GM21528 (cell line): ENCODE measurements at regions not wholly inside any gene's neighbourhood (a gene's known extent, or its start where the extent isn't known, plus 50 kb on each side); places are given as distances from the start of the nearest gene placed in this dataset.
"Not testable (repeated sequence)": the region's sequence is repeated elsewhere in the genome, so short reads cannot be mapped to it uniquely, and the experiment has no call there.

Source experiments
- ATAC-seq: cut with Tn5 transposase; IDR thresholded peaks from one replicate; pipeline ENCODE4 v1.9.1; 2021; ENCODE audit warnings: mild to moderate bottlenecking, moderate library complexity; ENCODE audit not compliant: unreplicated experiment, low FRiP score

DNA sequence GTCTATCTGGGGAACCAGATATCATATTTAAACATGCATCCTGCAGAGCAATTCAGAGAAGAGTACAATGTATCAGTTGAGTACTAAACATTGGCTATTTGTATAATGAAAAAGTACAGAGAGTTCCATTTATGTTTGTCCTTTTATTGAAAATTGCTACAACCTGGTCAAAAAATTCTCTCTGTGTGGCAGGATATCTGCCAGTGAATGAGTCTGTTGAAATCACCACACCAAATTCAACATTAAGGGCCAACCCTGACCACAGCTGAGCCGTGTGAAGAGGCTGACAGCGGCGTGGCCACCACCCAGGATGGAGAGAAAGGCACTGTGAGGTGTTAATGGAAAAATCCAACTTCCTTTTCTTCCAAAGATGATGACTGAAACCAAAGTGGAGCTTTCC is 422.7 kb upstream of the PIK3R1 start:
- ATAC-seq, result no peak

DNA sequence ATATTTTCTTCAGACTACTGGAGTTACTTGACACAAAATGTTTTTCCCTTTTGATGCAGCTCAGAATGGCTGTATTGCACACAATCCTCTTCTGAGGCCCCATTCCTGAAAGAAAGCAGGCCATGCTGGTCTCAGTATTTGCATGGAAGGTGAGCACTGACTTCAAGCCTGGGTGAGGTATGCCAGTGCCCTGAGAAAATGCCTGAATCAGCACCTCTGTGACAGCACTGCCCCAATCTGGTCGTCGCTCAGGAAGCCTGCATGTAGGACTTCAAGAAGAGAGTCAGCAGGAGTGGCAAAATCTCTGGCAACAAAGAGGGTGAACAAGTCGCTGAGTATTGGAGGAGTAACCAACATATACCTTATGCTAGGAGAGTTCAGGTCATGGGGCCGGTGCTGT is 425.2 kb upstream of the PIK3R1 start:
- no peak for ATAC-seq

DNA sequence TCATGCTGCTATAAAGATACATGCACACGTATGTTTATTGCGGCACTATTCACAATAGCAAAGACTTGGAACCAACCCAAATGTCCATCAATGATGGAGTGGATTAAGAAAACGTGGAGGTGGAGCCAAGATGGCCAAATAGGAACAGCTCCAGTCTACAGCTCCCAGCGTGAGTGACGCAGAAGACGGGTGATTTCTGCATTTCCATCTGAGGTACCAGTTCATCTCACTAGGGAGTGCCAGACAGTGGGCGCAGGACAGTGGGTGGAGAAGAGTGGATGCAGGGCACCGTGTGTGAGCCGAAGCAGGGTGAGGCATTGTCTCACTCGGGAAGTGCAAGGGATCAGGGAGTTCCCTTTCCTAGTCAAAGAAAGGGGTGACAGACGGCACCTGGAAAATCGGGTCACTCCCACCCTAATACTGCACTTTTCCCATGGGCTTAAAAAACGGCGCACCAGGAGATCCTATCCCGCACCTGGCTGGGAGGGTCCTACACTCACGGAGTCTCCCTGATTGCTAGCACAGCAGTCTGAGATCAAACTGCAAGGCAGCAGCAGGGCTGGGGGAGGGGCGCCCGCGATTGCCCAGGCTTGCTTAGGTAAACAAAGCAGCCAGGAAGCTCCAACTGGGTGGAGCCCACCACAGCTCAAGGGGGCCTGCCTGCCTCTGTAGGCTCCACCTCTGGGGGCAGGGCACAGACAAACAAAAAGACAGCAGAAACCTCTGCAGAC is 435.5 kb upstream of the PIK3R1 start:
- not testable (repeated sequence) for ATAC-seq

GRCh38 chr5:67774786-67775185 is 440.8 kb upstream of the PIK3R1 start:
- ATAC-seq, result no peak

DNA sequence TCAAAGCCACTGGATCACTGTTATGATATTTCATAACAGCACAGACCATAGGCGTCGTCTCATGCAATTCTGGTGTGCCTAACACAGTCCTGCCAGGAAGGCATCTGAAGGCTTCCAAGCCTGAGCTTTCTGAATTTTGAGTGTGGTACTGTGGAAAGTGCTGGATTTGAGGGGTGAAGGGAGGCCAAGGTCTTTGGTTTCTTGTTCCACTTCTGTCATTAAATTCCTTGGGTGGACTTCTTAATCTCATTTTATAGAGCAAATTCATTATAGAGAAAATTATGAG is 441.3 kb upstream of the PIK3R1 start:
- no peak for ATAC-seq

- ATAC-seq, result no peak
Measured at GRCh38 chr5:67773411-67774266, 441.9 kb upstream of the PIK3R1 start.

GRCh38 chr5:67771791-67772190 is 443.8 kb upstream of the PIK3R1 start:
- ATAC-seq, result no peak

- ATAC-seq, result no peak
Measured at GRCh38 chr5:67771221-67771620, 444.3 kb upstream of the PIK3R1 start.

GRCh38 chr5:67770431-67771025 is 445.0 kb upstream of the PIK3R1 start:
- ATAC-seq, result no peak

DNA sequence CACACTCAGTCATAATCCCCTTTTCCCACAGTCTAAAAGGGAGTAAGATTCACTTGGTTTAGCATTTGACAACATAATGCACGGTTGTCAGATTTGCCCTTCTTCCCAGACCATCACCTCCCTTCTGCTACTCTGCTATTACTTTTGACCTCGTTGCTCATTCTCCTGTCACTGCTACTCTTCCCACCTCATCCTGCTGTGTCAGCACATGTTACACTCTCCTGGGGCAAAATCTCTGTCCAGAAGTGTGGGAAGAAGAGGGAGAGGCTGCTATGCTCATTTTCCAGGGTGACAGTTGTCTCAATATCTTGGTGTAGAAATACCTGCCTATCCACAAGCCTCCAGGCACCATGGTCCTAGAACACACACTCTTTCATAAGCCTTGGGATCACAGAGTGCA is 449.9 kb upstream of the PIK3R1 start:
- ATAC-seq, result no peak

DNA sequence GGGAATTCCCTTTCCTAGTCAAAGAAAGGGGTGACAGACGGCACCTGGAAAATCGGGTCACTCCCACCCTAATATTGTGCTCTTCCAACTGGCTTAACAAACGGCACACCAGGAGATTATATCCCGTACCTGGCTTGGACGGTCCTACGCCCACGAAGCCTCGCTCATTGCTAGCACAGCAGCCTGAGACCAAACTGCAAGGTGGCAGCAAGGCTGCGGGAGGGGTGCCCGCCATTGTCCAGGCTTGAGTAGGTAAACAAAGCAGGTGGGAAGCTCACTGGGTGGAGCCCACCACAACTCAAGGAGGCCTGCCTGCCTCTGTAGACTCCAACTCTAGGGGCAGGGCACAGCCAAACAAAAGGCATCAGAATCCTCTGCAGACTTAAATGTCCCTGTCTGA is 457.8 kb upstream of the PIK3R1 start:
- not testable (repeated sequence) for ATAC-seq

DNA sequence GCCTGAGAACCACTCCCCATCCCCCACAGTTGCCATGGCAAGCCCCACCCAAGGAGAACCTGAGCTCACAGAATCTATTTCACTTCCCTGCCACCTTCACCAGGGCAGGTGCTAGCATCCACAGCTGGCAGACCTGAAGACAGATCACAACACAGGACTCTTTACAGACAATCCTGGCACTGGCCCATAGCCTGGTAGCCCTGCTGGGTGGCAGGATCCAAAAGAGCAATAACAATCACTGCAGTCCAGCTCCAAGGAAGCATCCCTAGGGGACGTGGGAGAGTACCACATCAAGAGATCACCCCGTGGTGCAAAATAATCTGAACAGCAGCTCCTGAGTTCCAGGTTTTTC is 463.2 kb upstream of the PIK3R1 start:
- ATAC-seq, result no peak

DNA sequence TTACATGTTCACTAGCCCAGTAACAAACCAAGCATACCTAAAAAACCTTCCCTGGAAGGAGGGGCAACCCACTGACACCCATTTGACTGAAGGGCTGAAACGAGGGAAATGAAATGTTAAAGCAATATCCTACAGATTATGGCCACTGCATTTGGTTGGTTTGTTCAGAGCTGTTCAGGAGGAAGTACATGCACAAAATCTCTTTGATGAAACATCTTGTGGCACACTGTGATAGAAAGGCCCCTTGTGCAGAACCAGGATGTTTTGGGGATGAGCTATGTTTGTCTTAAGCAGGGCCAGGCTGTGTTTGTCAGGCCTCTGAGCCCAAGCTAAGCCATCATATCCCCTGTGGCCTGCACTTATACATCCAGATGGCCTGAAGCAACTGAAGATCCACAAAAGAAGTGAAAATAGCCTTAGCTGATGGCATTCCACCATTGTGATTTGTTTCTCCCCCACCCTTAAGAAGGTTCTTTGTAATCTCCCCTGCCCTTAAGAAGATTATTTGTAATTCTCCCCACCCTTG is 467.3 kb upstream of the PIK3R1 start:
- no peak for ATAC-seq

- ATAC-seq, result no peak
Measured at GRCh38 chr5:67747096-67747495, 468.5 kb upstream of the PIK3R1 start.

GRCh38 chr5:67746608-67747007 is 468.9 kb upstream of the PIK3R1 start:
- ATAC-seq, result not testable (repeated sequence)

- ATAC-seq, result no peak
Measured at GRCh38 chr5:67746103-67746502, 469.5 kb upstream of the PIK3R1 start.

GRCh38 chr5:67732921-67733320 is 482.6 kb upstream of the PIK3R1 start:
- no peak for ATAC-seq

GRCh38 chr5:67732471-67732870 is 483.1 kb upstream of the PIK3R1 start:
- no peak for ATAC-seq

- no peak for ATAC-seq
Measured at GRCh38 chr5:67731886-67732285, 483.7 kb upstream of the PIK3R1 start.

GRCh38 chr5:67730917-67731474 is 484.6 kb upstream of the PIK3R1 start:
- no peak for ATAC-seq

- no peak for ATAC-seq
Measured at GRCh38 chr5:67728326-67728890, 487.1 kb upstream of the PIK3R1 start.
